ENCODE measurements at regions not wholly inside any gene's neighbourhood (a gene's known extent, or its start where the extent isn't known, plus 50 kb on each side); places are given as distances from the start of the nearest gene placed in this dataset.

DNA sequence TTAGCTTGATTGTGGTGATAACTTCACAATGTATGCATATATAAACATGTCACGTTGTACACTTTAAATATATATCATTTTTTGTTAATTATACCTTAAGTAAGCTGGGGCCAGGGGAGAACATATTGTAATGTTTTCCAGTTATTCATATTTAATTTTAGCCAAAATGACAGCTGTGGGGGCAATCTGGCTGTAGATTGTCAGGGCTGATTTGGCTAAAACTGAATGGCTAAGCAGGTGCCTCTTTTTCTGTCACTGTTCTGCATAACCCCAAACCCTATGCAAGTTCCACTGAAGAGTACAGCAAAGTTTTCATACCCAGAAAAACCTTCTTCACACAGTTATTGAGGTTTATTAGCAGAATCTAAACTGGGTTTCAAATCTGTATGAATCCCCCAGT, 318.2 kb downstream of the PTPRC start:
- H3K9me3 ChIP-seq (ENCODE audit: low read length): peaks cover 9% of the 10 kb centered on the region; the same call in 1 of the 2 replicates
- H4K20me1 ChIP-seq (ENCODE audit: insufficient read depth, low read length): no peaks in the 10 kb centered on the region
- H3K4me1 ChIP-seq (ENCODE audit: insufficient read depth, low read length): no peaks in the 10 kb centered on the region
- no peak overlapping the region for H3K4me3 ChIP-seq (replicated peaks in 1 of 3; ENCODE audit: insufficient read depth in 1 of 3, low read depth in 2 of 3, low read length in 3 of 3)
- intact Hi-C loops (cut with micrococcal nuclease; ENCODE audit: unreplicated experiment): no loop called here
- CTCF ChIA-PET (ENCODE audit: low intra/inter-chr PET ratio, low total read pairs): no interaction called here
- TF ChIP-seq ATM (IDR thresholded peaks at IDR 0.05; ENCODE audit: borderline replicate concordance) (no peak), ZFP41 (CRISPR knock-in tag; IDR thresholded peaks at IDR 0.05; ENCODE audit: borderline replicate concordance) (no peak), ZFP82 (CRISPR knock-in tag; IDR thresholded peaks at IDR 0.05; ENCODE audit: borderline replicate concordance) (no peak), ARHGAP35 (CRISPR knock-in tag; IDR thresholded peaks at IDR 0.05; ENCODE audit: borderline replicate concordance) (no peak), NR2F1 (CRISPR knock-in tag; IDR thresholded peaks at IDR 0.05) (no peak), ONECUT2 (CRISPR knock-in tag; IDR thresholded peaks at IDR 0.05) (no peak), EEA1 (CRISPR knock-in tag; IDR thresholded peaks at IDR 0.05; ENCODE audit: borderline replicate concordance) (no peak), ZNF549 (CRISPR knock-in tag; IDR thresholded peaks at IDR 0.05) (no peak), FOXP1 (IDR thresholded peaks at IDR 0.05) (no peak), FOXP1 (CRISPR knock-in tag; IDR thresholded peaks at IDR 0.05) (no peak), SNAPC2 (CRISPR knock-in tag; IDR thresholded peaks at IDR 0.05) (no peak), ZFP36L2 (CRISPR knock-in tag; IDR thresholded peaks at IDR 0.05) (no peak), RBFOX2 (IDR thresholded peaks at IDR 0.05; ENCODE audit: low read depth, low read length) (no peak)
- TF ChIP-seq, protein P1, sequence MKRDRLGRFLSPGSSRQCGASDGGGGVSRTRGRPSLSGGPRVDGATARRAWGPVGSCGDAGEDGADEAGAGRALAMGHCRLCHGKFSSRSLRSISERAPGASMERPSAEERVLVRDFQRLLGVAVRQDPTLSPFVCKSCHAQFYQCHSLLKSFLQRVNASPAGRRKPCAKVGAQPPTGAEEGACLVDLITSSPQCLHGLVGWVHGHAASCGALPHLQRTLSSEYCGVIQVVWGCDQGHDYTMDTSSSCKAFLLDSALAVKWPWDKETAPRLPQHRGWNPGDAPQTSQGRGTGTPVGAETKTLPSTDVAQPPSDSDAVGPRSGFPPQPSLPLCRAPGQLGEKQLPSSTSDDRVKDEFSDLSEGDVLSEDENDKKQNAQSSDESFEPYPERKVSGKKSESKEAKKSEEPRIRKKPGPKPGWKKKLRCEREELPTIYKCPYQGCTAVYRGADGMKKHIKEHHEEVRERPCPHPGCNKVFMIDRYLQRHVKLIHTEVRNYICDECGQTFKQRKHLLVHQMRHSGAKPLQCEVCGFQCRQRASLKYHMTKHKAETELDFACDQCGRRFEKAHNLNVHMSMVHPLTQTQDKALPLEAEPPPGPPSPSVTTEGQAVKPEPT (CRISPR knock-in tag; IDR thresholded peaks at IDR 0.05; ENCODE audit: low read depth): no peak
- TF ChIP-seq, protein P2, sequence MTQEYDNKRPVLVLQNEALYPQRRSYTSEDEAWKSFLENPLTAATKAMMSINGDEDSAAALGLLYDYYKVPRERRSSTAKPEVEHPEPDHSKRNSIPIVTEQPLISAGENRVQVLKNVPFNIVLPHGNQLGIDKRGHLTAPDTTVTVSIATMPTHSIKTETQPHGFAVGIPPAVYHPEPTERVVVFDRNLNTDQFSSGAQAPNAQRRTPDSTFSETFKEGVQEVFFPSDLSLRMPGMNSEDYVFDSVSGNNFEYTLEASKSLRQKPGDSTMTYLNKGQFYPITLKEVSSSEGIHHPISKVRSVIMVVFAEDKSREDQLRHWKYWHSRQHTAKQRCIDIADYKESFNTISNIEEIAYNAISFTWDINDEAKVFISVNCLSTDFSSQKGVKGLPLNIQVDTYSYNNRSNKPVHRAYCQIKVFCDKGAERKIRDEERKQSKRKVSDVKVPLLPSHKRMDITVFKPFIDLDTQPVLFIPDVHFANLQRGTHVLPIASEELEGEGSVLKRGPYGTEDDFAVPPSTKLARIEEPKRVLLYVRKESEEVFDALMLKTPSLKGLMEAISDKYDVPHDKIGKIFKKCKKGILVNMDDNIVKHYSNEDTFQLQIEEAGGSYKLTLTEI (CRISPR knock-in tag; conservative IDR thresholded peaks at IDR 0.05): no peak
- TF ChIP-seq, protein P3, sequence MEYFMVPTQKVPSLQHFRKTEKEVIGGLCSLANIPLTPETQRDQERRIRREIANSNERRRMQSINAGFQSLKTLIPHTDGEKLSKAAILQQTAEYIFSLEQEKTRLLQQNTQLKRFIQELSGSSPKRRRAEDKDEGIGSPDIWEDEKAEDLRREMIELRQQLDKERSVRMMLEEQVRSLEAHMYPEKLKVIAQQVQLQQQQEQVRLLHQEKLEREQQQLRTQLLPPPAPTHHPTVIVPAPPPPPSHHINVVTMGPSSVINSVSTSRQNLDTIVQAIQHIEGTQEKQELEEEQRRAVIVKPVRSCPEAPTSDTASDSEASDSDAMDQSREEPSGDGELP (IDR thresholded peaks at IDR 0.05; ENCODE audit: borderline replicate concordance, low read depth): no peak
- no TSS peak for BruUV-seq (replicated peaks)
- H2AFZ ChIP-seq (ENCODE audit: low read length): no peak overlapping the region
- in situ Hi-C loops (cut with HindIII; ENCODE audit: extremely low pct_ligation_motif_present, low pct_unique_long_range_greater_than_20kb): no loop called here
- no peak for ATAC-seq
- no peak for DNase-seq (ENCODE audit: low spot score)
- no peaks in the 10 kb centered on the region for H3K36me3 ChIP-seq (replicated peaks in 1 of 2; ENCODE audit: control insufficient read depth in 1 of 2, insufficient read depth in 2 of 2, low read length in 2 of 2)
- no peak overlapping the region for H3K27ac ChIP-seq (ENCODE audit: extremely low read length, insufficient read depth, low read length)
- no peak overlapping the region for H3K9ac ChIP-seq (ENCODE audit: insufficient read depth, low read depth, low read length)
- H3K4me2 ChIP-seq (ENCODE audit: low read depth, low read length): no peak overlapping the region
- FAIRE-seq: no peak
- WGBS (ENCODE audit: low lambda C conversion rate): 0% methylated on average over 1 of the region's 1 CpG
- POLR2A ChIA-PET: no interaction called here
- no peaks in the 10 kb centered on the region for H3K27me3 ChIP-seq (ENCODE audit: control insufficient read depth in 1 of 2, insufficient read depth in 2 of 2, low read length in 2 of 2)
- no peaks in the 10 kb centered on the region for H3K79me2 ChIP-seq (ENCODE audit: insufficient read depth, low read length)
